ENCODE measurements at regions not wholly inside any gene's neighbourhood (a gene's known extent, or its start where the extent isn't known, plus 50 kb on each side); places are given as distances from the start of the nearest gene placed in this dataset.

DNA sequence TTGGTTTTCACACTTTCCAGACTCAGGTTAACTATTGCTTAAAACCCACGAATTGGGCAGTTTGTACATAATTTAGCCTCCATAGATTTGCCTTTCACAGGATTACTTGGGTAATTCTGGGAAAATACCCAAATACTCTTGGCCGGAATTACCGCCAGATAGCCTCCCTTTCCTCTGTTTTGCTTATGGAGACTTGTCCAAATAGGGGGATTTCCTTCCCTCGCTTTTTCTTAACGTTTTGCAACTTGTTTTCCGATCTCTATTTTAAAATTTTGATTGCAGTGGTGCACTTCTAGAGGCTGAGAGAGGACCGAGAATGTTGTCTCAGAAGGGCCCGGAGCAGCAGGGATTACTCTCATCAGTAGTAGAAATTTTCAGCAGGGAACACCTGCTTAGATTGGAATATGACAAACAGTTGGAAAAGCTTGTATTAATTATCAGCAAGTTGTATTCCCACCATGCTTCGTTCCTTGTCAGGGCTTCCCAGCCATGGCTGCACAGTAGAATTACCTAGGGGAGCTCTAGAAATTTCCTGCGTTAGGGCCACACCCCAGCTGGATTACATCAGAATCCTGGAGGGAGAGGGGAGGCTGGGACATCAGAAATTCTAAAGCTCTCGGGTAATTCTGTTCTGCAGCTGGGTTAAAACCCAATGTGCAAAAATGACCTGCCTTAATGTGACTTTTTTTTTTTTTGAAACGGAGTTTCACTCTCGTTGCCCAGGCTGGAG lies 329.1 kb downstream of the SH3GL2 start:
- no peak for TF ChIP-seq EZH2 (IDR thresholded peaks at IDR 0.05; ENCODE audit: borderline replicate concordance, low read length)
- TF ChIP-seq, protein P1, sequence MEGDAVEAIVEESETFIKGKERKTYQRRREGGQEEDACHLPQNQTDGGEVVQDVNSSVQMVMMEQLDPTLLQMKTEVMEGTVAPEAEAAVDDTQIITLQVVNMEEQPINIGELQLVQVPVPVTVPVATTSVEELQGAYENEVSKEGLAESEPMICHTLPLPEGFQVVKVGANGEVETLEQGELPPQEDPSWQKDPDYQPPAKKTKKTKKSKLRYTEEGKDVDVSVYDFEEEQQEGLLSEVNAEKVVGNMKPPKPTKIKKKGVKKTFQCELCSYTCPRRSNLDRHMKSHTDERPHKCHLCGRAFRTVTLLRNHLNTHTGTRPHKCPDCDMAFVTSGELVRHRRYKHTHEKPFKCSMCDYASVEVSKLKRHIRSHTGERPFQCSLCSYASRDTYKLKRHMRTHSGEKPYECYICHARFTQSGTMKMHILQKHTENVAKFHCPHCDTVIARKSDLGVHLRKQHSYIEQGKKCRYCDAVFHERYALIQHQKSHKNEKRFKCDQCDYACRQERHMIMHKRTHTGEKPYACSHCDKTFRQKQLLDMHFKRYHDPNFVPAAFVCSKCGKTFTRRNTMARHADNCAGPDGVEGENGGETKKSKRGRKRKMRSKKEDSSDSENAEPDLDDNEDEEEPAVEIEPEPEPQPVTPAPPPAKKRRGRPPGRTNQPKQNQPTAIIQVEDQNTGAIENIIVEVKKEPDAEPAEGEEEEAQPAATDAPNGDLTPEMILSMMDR (conservative IDR thresholded peaks at IDR 0.05 in 1 of 2, IDR thresholded peaks at IDR 0.05 in 1 of 2; ENCODE audit: extremely low read depth in 1 of 2, insufficient read depth in 1 of 2, low read depth in 1 of 2, low read length in 2 of 2) = no peak
